Naive thymus-derived CD4-positive, alpha-beta T cell (primary cell): ENCODE measurements at regions not wholly inside any gene's neighbourhood (a gene's known extent, or its start where the extent isn't known, plus 50 kb on each side); places are given as distances from the start of the nearest gene placed in this dataset.
"Not testable (repeated sequence)": the region's sequence is repeated elsewhere in the genome, so short reads cannot be mapped to it uniquely, and the experiment has no call there.

Source experiments
- ATAC-seq: fragments of 150-1000 bp; cut with Tn5 transposase; 2 replicates; pipeline ENCODE4 v1.10.0; 2021; ENCODE audit warnings: mild to moderate bottlenecking, moderate library complexity
- CTCF ChIA-PET: fragments of 350-600 bp; sonication (Branson Sonifier 250); formaldehyde crosslinking; loops from one replicate; lab custom pipeline; 2021; ENCODE audit warnings: antibody characterized with exemption; lab: Charles Lee
- POLR2A ChIA-PET: fragments of 350-600 bp; sonication (Branson Sonifier 250); formaldehyde crosslinking; loops from one replicate; lab custom pipeline; 2021; ENCODE audit warnings: antibody characterized with exemption, inconsistent platforms; lab: Charles Lee
- DNase-seq, 9 donors: peaks; one replicate each; pipeline versions ENCODE4 v3.0.0 to v3.0.0-alpha.2; 2020 to 2022; ENCODE audit warnings: mixed read lengths in 1 of 9
- H3K27ac ChIP-seq: one replicate; pipeline ENCODE4 v1.7.0; 2013; ENCODE audit warnings: mild to moderate bottlenecking, low read depth, low read length, moderate library complexity
- H3K27me3 ChIP-seq, 2 donors: one replicate each; pipeline ENCODE4 v1.7.0; 2013; ENCODE audit warnings: low read length in 2 of 2, mild to moderate bottlenecking in 2 of 2, moderate library complexity in 2 of 2; ENCODE audit not compliant: control insufficient read depth in 2 of 2, insufficient read depth in 2 of 2
- H3K36me3 ChIP-seq, 3 experiments: 1 replicate in 2 of 3; 2 replicates in 1 of 3; pipeline ENCODE4 v1.7.0; 2013; ENCODE audit warnings: low read length in 3 of 3, mild to moderate bottlenecking in 3 of 3, moderate library complexity in 1 of 3; ENCODE audit not compliant: insufficient read depth in 3 of 3, control insufficient read depth in 2 of 3
- H3K4me1 ChIP-seq, 2 donors: one replicate each; pipeline ENCODE4 v1.7.0; 2013; ENCODE audit warnings: low read length in 2 of 2, mild to moderate bottlenecking in 2 of 2, moderate library complexity in 1 of 2; ENCODE audit not compliant: control insufficient read depth in 2 of 2, insufficient read depth in 2 of 2
- H3K4me3 ChIP-seq: 2 replicates; pipeline ENCODE4 v1.7.0; 2013; ENCODE audit warnings: mild to moderate bottlenecking, low read length
- H3K9me3 ChIP-seq, 3 experiments: 1 replicate in 2 of 3; 2 replicates in 1 of 3; pipeline ENCODE4 v1.7.0; 2013; ENCODE audit warnings: low read length in 3 of 3; ENCODE audit not compliant: control insufficient read depth in 2 of 3
- H3K27ac Mint-ChIP-seq, 9 donors: one replicate each; pipeline ENCODE4 v1.8.0; 2020 to 2022; ENCODE audit warnings: mixed read lengths in 9 of 9, mild to moderate bottlenecking in 8 of 9, moderate library complexity in 5 of 9, inconsistent platforms in 2 of 9
- H3K27me3 Mint-ChIP-seq, 5 donors: one replicate each; pipeline ENCODE4 v1.8.0; 2021 to 2022; ENCODE audit warnings: mixed read lengths in 5 of 5, mild to moderate bottlenecking in 1 of 5
- H3K36me3 Mint-ChIP-seq, 5 donors: one replicate each; pipeline ENCODE4 v1.8.0; 2020 to 2022; ENCODE audit warnings: mixed read lengths in 5 of 5, mild to moderate bottlenecking in 3 of 5, inconsistent platforms in 1 of 5
- H3K4me1 Mint-ChIP-seq, 7 donors: one replicate each; pipeline ENCODE4 v1.8.0; 2020 to 2022; ENCODE audit warnings: mixed read lengths in 7 of 7, mild to moderate bottlenecking in 3 of 7, inconsistent platforms in 1 of 7
- H3K4me3 Mint-ChIP-seq, 10 donors: one replicate each; pipeline ENCODE4 v1.8.0; 2020 to 2022; ENCODE audit warnings: mild to moderate bottlenecking in 10 of 10, mixed read lengths in 10 of 10, moderate library complexity in 6 of 10, inconsistent platforms in 2 of 10
- H3K9me3 Mint-ChIP-seq, 11 donors: one replicate each; pipeline ENCODE4 v1.8.0; 2020 to 2022; ENCODE audit warnings: mixed read lengths in 11 of 11, mild to moderate bottlenecking in 4 of 11, inconsistent platforms in 1 of 11, moderate library complexity in 1 of 11
- intact Hi-C, 2 donors: fragments of 100-400 bp; cut with micrococcal nuclease; formaldehyde crosslinking; loops; one replicate each; pipeline ENCODE4 v1.15.1; 2023

GRCh38 chr2:122720822-122721221 lies 965.4 kb downstream of the TSN start:
- H3K27ac Mint-ChIP-seq, H3K27me3 Mint-ChIP-seq, H3K27ac ChIP-seq, H3K27me3 ChIP-seq, H3K36me3 ChIP-seq, DNase-seq, H3K4me3 ChIP-seq, ATAC-seq, CTCF ChIA-PET, H3K9me3 ChIP-seq, H3K4me3 Mint-ChIP-seq, H3K4me1 Mint-ChIP-seq, H3K4me1 ChIP-seq, H3K36me3 Mint-ChIP-seq, intact Hi-C loops, POLR2A ChIA-PET: not testable (repeated sequence)
- H3K9me3 Mint-ChIP-seq: peaks cover 0 to 16% (median 5%) of the 10 kb centered on the region in 11 donors

- CTCF ChIA-PET: interaction anchor here (0.7 kb wide), 1 partner anchor 11 kb away, joined by 3 read pairs; no protein-coding TSS in a partner anchor
- Mint-ChIP-seq H3K36me3 (no peaks in the 10 kb centered on the region), H3K27ac (no peak overlapping the region), H3K4me1 (peaks cover 0 to 14% (median 0%) of the 10 kb centered on the region in 7 donors), H3K27me3 (no peaks in the 10 kb centered on the region), H3K4me3 (no peak overlapping the region), H3K9me3 (peaks cover 0 to 13% (median 3%) of the 10 kb centered on the region in 11 donors)
- peaks cover 0 to 6% (median 0%) of the 10 kb centered on the region in 3 experiments for H3K9me3 ChIP-seq
- POLR2A ChIA-PET: no interaction called here
- H3K4me3 ChIP-seq: no peak overlapping the region
- no peak overlapping the region for H3K27ac ChIP-seq
- intact Hi-C loops: no loop called here
- ATAC-seq (no peak), DNase-seq (no peak)
- no peaks in the 10 kb centered on the region for H3K27me3 ChIP-seq
- no peaks in the 10 kb centered on the region for H3K4me1 ChIP-seq
- no peaks in the 10 kb centered on the region for H3K36me3 ChIP-seq
These were observed 979.4 kb downstream of the TSN start for GRCh38 chr2:122734766-122735424.

GRCh38 chr2:122736279-122736678 lies 980.8 kb downstream of the TSN start:
- no peaks in the 10 kb centered on the region for H3K36me3 Mint-ChIP-seq
- H3K4me3 Mint-ChIP-seq: no peak overlapping the region
- ChIA-PET POLR2A (no interaction called here), CTCF (no interaction called here)
- Histone ChIP-seq H3K27me3 (no peaks in the 10 kb centered on the region), H3K27ac (no peak overlapping the region), H3K4me1 (no peaks in the 10 kb centered on the region), H3K9me3 (peaks cover 0 to 6% (median 0%) of the 10 kb centered on the region in 3 experiments), H3K4me3 (no peak overlapping the region), H3K36me3 (no peaks in the 10 kb centered on the region)
- no peaks in the 10 kb centered on the region for H3K27me3 Mint-ChIP-seq
- no peak for DNase-seq
- peaks cover 0 to 20% (median 0%) of the 10 kb centered on the region in 7 donors for H3K4me1 Mint-ChIP-seq
- no peak for ATAC-seq
- H3K9me3 Mint-ChIP-seq: peaks cover 0 to 13% (median 2%) of the 10 kb centered on the region in 11 donors
- intact Hi-C loops: no loop called here
- no peak overlapping the region for H3K27ac Mint-ChIP-seq

DNA sequence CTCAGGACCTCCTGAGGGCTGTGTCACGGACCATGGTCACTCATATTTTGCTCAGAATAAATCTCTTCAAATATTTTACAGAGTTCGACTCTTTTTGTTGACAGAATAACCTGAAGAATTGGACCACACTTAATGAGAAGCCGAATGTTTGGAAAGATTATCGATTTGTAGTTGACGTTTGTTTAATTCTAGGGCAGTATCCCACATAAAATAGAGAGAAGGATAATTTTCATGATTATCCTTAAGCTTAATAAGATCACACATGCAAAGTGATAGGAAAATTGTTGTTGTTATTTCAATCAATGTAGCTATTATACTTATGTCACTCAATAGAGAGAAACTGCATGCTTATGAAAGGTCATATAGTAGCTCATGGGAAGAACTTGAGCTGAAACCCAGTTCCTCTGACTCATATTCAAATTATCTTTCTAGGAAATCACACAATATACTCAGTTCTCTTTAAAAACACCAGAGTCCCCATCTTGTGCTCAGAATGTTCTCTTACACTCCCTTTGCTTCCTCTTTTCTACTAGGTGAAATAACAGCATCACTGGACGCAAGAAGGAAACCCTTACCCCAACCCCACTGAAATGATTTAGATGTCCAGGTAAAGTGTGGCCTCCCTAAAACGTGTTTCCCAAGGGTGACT lies 982.1 kb downstream of the TSN start:
- ChIA-PET POLR2A (no interaction called here), CTCF (no interaction called here)
- intact Hi-C loops: no loop called here
- H3K27me3 Mint-ChIP-seq: no peaks in the 10 kb centered on the region
- Histone ChIP-seq H3K4me3 (no peak overlapping the region), H3K4me1 (no peaks in the 10 kb centered on the region), H3K36me3 (no peaks in the 10 kb centered on the region), H3K9me3 (peaks cover 0 to 6% (median 0%) of the 10 kb centered on the region in 3 experiments), H3K27me3 (no peaks in the 10 kb centered on the region), H3K27ac (no peak overlapping the region)
- peaks cover 0 to 13% (median 2%) of the 10 kb centered on the region in 11 donors for H3K9me3 Mint-ChIP-seq
- H3K4me3 Mint-ChIP-seq: no peak overlapping the region
- H3K4me1 Mint-ChIP-seq: peaks cover 0 to 20% (median 0%) of the 10 kb centered on the region in 7 donors
- no peaks in the 10 kb centered on the region for H3K36me3 Mint-ChIP-seq
- H3K27ac Mint-ChIP-seq: no peak overlapping the region
- DNase-seq (no peak), ATAC-seq (peak; percentile 77)

- ATAC-seq (peak; percentile 27), DNase-seq (no peak)
- H3K36me3 ChIP-seq: no peaks in the 10 kb centered on the region
- peak overlapping the region in 2 of 10 donors; percentile 26 to 33 for H3K4me3 Mint-ChIP-seq
- intact Hi-C loops: no loop called here
- no peaks in the 10 kb centered on the region for H3K27me3 ChIP-seq
- no peaks in the 10 kb centered on the region for H3K4me1 ChIP-seq
- peaks cover 0 to 8% (median 3%) of the 10 kb centered on the region in 11 donors for H3K9me3 Mint-ChIP-seq
- no peaks in the 10 kb centered on the region for H3K36me3 Mint-ChIP-seq
- no peaks in the 10 kb centered on the region for H3K9me3 ChIP-seq
- CTCF ChIA-PET: no interaction called here
- no peak overlapping the region for H3K27ac Mint-ChIP-seq
- H3K4me3 ChIP-seq: no peak overlapping the region
- H3K27me3 Mint-ChIP-seq: no peaks in the 10 kb centered on the region
- H3K27ac ChIP-seq: no peak overlapping the region
- H3K4me1 Mint-ChIP-seq: peaks cover 0 to 20% (median 0%) of the 10 kb centered on the region in 7 donors
- POLR2A ChIA-PET: no interaction called here
These were observed 984.5 kb downstream of the TSN start for GRCh38 chr2:122739732-122740593.

DNA sequence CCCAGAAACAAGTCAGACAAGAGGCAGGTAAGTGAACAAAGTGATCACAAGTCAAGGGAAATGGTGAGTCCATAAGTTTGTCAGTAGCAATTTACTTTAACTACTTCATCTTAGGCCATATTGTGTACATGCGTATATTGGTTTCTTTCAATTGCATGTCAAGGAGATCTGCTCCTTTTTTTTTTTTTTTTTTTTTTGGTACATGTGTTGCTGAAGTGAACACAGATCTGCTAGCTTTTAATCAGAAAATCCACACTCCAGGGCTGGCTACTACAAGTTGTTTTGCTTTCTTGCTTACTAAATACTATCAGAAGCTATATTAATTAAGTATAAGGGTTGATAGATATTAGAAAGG lies 985.1 kb downstream of the TSN start:
- no peaks in the 10 kb centered on the region for H3K27me3 ChIP-seq
- intact Hi-C loops: no loop called here
- no peak overlapping the region for H3K27ac ChIP-seq
- CTCF ChIA-PET: no interaction called here
- no peaks in the 10 kb centered on the region for H3K4me1 ChIP-seq
- Mint-ChIP-seq H3K4me3 (peak overlapping the region in 1 of 10 donors; percentile 22), H3K4me1 (peaks cover 0 to 20% (median 0%) of the 10 kb centered on the region in 7 donors), H3K27ac (no peak overlapping the region), H3K9me3 (peaks cover 0 to 8% (median 2%) of the 10 kb centered on the region in 11 donors), H3K36me3 (no peaks in the 10 kb centered on the region), H3K27me3 (no peaks in the 10 kb centered on the region)
- ATAC-seq (no peak), DNase-seq (no peak)
- no peak overlapping the region for H3K4me3 ChIP-seq
- H3K9me3 ChIP-seq: no peaks in the 10 kb centered on the region
- POLR2A ChIA-PET: no interaction called here
- H3K36me3 ChIP-seq: no peaks in the 10 kb centered on the region
